ENCODE measurements at regions not wholly inside any gene's neighbourhood (a gene's known extent, or its start where the extent isn't known, plus 50 kb on each side); places are given as distances from the start of the nearest gene placed in this dataset.
"Not testable (repeated sequence)": the region's sequence is repeated elsewhere in the genome, so short reads cannot be mapped to it uniquely, and the experiment has no call there.

DNA sequence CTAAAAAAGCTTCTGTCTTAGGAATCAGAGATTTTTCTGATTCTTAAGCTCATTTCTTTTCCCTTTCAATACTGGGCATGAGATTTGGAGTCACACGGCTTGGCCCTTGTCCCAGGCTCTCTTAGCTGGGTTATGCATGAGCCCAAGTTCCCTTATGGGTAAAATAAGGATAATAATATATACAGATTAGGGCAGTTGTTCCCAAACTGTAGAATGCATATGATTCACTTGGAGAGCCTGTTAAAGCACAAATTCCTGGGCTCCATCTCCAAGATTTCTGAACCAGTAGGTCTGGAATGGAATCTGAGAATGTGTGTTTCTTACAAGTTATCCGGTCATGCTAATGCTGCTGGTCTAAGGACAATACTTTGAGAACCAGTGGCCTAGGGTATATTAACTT is 154.0 kb downstream of the REEP3 start:
- no peak for DNase-seq (ENCODE audit: low spot score)

- no peak for DNase-seq (ENCODE audit: low spot score)
Measured at GRCh38 chr10:63677001-63677400, 155.8 kb downstream of the REEP3 start.

DNA sequence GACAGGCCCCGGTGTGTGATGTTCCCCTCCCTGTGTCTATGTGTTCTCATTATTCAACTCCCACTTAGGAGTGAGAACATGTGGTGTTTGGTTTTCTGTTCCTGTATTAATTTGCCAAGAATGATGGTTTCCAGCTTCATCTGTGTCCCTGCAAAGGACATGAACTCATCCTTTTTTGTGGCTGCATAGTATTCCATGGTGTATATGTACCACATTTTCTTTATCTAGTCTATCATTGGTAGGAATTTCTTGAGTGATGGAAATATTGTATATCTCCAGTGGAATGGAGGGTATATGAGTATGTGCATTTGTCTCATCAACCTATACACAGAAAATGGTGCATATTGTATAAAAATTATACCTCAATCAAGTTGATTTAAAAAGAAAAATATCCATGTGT is 159.3 kb downstream of the REEP3 start:
- not testable (repeated sequence) for DNase-seq (ENCODE audit: low spot score)

DNA sequence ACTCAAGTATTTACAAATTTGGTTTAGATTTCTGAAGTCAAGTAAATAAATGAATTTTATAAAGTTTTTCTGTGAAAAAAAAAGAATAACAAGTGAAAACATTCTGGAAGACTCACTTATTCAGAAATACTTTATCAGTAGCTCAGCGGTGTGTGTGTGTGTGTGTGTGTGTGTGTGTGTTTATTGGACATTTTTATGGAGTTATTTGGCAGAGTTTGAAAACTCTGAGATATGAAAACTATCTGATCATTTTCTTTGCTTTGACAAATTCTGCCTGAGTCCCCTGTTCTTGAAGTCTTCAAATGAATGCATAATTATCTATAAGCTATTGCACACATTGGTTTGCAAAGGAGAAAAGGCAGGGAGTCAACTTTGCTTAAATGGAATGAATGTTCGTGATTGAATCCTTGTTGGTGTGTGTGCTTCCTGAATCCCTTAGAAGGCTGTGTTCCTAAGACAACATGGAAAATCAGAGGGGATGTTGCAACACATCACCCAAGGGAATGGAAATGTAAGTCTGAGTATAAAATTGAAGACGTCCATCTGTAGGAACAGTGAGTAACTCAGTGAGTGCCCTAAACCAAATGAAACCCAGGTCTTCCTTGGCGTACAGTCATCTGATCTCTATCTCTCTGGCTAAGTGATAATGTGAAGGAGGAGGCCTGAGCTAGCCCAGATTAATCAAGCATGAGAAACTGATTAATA is 160.9 kb downstream of the REEP3 start:
- DNase-seq (ENCODE audit: low spot score): peak; percentile 6

- not testable (repeated sequence) for DNase-seq (ENCODE audit: low spot score)
Measured at GRCh38 chr10:63682698-63683052, 161.5 kb downstream of the REEP3 start.

DNA sequence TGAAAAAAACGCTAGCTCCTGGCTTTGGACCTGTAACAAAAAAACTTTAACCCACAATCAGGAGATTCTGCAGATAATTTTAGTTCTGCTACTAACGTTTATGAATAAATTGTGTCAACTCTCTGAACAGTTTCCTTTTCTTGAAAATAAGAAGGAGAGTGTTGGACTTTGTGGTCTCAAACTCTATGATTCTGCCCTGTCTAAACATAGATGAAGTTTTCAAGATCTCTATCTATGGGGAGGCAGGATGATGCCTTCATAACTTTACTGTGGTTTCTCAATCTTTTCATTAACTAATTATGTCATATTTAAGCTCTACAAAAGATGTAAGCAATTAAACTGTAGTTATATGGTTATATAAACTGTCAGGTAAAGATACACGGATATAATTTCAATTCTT is 162.0 kb downstream of the REEP3 start:
- DNase-seq (ENCODE audit: low spot score): no peak

DNA sequence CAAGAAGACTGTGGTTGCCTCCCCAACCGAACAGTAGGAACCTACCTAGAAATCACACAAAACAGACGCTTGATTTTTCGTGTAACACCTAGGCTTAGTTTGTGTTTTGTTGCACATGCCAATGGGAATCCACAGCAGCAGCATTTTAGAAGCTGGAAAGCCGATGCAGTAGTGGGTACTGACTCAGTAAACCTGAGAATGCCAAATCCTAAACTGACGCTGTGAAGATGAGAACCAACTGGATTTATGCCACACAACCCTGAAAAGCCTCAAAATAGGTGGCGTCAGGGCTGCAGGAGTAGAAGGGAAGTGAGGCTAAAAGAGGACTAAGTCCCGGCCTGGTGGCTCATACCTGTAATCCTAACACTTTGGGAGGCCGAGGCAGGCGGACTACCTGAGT is 162.5 kb downstream of the REEP3 start:
- no peak for DNase-seq (ENCODE audit: low spot score)

DNA sequence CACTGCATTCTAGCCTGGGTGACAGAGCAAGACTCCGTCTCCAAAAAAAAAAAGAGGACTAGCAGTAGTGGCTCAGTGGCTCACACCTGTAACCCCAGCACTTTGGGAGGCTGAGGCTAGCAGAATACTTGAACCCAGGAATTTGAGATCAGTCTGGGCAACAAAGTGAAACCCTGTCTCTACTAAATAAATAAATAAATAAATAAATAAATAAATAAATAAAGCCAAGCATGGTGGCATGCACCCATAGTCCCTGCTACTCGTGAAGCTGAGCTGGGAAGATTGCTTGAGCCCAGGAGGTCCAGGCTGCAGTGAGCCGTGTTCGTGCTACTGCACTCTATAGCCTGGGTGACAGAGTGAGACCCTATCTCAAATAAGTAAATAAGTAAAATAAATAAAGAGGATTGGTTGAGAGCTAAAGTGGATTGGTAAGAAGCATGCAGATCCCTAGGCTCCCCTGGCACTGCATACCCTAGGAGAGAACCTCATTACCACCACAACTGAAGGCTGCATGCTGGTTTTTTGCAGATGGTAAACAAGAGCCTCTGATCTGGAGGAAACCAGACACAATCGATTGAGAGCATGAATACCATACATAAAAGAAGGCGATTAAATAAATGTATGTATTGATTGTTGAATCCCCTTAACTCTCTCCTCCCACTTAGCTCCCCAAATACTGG is 163.2 kb downstream of the REEP3 start:
- no peak for DNase-seq (ENCODE audit: low spot score)

DNA sequence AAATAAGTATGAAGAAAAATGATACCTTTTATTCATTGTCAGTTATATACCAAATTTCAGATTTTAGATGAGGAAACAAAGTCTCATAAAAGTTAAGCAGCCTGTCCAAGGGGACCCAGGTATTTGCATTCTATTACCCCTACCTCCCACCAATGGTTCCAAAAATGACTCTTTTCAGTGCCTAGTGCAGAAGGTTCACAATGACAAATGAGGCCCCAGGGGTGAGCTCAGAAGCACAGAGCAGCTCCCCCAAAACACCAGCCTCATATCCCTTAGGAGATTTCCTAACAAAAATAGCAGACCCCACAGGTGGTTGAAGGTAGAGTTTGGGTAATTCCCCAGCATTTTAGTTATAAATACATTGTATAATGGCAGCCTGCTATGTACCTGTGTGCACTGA is 168.6 kb downstream of the REEP3 start:
- DNase-seq (ENCODE audit: low spot score): no peak

- DNase-seq (ENCODE audit: low spot score): no peak
Measured at GRCh38 chr10:63692220-63692896, 171.2 kb downstream of the REEP3 start.

DNA sequence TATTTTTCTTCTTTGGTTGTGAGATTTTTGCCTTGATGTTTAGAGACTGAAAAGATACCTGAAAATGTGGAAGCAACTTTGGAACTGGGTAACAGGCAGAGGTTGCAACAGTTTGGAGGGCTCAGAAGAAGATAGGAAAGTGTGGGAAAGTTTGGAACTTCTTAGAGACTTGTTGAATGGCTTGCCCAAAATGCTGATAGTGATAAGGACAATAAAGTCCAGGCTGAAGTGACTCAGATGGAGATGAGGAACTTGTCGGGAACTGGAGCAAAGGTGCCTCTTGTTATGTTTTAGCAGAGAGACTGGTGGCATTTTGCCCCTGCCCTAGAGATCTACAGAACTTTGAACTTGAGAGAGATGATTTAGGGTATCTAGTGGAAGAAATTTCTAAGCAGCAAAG is 171.8 kb downstream of the REEP3 start:
- not testable (repeated sequence) for DNase-seq (ENCODE audit: low spot score)

- DNase-seq (ENCODE audit: low spot score): no peak
Measured at GRCh38 chr10:63696205-63696604, 175.0 kb downstream of the REEP3 start.

DNA sequence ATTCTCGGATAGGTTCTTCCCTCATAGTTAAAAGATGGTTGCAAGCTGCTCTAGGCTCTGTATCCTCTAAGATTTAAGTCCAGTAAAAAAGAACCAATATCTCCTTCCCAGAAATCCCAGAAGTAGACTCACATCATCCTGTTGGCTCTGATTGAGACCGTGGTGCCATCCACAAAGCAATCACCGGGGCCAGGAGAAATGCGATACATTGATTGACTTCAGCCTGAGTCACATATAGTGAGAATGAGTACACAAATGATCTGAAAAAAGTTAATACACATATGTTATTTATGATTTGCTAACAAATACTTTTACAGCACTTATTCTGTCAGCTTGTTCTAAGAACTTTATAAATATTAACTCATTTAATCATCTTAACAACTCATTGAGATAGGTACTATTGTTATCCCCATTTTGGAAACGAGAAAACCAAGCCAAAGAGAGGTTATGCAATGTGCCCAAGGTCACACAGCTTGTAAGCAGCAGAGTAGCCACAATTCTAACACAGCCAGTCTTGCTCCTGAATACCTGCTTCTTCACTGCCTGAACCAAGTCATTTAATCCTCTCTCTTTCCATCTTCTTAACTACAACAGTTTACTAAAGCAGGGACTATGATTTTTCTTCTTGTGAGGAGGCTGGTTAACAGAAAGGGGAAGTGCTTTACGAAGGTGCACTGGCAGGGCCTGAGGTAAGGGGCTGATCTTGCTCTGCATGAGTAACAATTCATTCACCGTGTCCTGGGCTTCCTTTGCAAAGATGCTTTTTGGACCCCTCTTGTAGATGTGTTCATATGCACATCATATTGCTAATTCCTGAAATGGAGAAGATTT is 177.0 kb downstream of the REEP3 start:
- no peak for DNase-seq (ENCODE audit: low spot score)

- no peak for DNase-seq (ENCODE audit: low spot score)
Measured at GRCh38 chr10:63698787-63699150, 177.6 kb downstream of the REEP3 start.

GRCh38 chr10:63699785-63700613 is 178.8 kb downstream of the REEP3 start:
- DNase-seq (ENCODE audit: low spot score): peak; percentile 93

- DNase-seq (ENCODE audit: low spot score): no peak
Measured at GRCh38 chr10:63700631-63701156, 179.5 kb downstream of the REEP3 start.

- no peak for DNase-seq (ENCODE audit: low spot score)
Measured at GRCh38 chr10:63702092-63702491, 180.9 kb downstream of the REEP3 start.

- no peak for DNase-seq (ENCODE audit: low spot score)
Measured at GRCh38 chr10:63703113-63703670, 182.0 kb downstream of the REEP3 start.

- no peak for DNase-seq (ENCODE audit: low spot score)
Measured at GRCh38 chr10:63703740-63704345, 182.6 kb downstream of the REEP3 start.

DNA sequence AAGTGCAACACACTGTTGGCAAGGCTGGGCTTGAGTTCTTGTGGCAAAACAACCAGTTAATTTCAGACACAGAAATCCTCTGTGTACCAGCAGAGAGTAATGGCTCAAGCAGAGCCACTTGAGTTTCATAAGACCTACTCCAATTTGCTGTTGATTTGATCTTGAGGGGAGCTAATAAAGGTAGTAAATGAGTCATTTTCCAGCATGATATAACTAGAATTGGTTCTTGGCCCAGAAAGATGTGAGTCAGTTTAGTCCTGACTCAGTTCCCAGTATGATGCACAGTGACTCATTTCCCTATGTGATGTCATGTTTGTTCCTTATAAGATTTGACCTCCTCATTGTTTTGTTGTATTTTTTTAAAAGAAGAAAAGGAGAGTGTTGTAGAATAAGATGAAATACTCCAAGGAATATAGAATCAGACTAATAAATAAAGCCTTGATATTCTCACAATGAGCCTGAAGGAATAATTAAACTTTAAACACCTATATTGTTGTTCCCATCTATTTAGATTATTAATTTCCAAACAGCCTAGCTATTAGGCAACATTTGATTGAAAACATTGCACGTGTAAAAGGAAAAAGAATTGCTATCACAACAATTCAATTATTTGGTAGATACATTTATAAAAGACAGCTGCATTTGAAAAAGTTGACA is 186.2 kb downstream of the REEP3 start:
- peak; percentile 100 for DNase-seq (ENCODE audit: low spot score)

Measured in A172 (cell line).